ENCODE measurements at regions not wholly inside any gene's neighbourhood (a gene's known extent, or its start where the extent isn't known, plus 50 kb on each side); places are given as distances from the start of the nearest gene placed in this dataset.

- DNase-seq, result no peak
Observed at GRCh38 chr18:78727057-78727739, 252.4 kb upstream of the SALL3 start.

DNA sequence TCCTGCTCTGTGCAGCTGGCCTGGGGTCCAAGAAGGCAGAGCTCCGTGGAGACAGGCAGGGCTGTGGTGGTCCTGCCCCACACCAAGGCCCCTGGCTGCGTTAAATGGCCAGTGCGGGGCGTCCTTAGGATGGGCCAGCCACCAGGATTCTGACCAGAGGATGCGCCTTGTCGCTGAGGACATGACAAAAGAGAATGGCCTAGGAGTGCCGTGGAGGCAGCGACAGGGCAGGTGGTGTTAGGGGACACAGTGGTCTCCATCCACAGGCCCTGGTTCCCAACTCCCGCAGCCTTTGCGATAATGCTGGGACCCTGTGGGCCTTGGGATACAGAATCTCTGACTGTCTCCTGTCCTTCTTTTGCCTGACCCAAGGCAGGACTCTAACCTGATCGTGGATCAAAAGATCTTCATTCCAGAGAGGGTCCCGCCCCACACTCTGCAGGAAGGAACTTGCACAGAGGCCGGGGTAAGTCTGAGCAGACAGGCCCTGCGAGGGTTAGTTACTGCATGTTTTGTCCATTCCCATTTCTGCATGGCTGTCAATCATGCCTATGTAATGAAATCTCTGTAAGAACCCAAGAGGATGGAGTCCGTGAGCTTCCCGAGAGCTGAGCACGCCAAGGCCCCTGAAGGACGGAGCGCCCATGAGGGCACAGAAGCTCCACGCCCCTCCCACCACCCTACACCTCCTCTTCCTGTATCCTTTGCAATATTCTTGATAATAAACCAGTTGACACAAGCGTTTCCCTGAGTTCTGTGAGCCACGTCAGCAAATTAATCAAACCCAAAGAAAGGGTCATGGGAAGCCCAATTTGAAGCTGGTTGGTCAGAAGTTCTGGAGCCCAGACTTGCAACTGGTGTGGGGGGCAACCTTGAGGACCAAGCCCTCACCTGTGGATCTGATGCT lies 251.5 kb upstream of the SALL3 start:
- no peak for DNase-seq

- no peak for DNase-seq
Observed at GRCh38 chr18:78728784-78729467, 250.7 kb upstream of the SALL3 start.

- no peak for DNase-seq
Observed at GRCh38 chr18:78730546-78730945, 249.1 kb upstream of the SALL3 start.

DNA sequence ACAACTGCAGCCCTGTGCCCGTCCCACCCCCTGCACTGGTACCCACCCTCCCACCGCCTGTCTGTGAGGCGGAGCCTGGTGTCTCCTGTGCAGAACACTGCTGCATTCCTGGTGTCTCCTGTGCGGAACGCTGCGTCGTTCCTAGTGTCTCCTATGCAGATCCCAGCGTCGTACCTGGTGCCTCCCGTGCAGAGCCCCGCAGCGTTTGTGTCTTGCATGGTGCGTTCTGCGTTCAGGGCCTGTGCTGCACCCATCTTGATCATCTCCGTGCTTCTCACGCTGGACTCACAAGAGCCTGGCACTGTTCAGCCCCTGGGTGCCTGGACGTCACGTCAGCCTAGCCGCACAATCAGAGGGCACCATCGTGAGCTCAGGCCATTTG lies 248.6 kb upstream of the SALL3 start:
- no peak for DNase-seq

DNA sequence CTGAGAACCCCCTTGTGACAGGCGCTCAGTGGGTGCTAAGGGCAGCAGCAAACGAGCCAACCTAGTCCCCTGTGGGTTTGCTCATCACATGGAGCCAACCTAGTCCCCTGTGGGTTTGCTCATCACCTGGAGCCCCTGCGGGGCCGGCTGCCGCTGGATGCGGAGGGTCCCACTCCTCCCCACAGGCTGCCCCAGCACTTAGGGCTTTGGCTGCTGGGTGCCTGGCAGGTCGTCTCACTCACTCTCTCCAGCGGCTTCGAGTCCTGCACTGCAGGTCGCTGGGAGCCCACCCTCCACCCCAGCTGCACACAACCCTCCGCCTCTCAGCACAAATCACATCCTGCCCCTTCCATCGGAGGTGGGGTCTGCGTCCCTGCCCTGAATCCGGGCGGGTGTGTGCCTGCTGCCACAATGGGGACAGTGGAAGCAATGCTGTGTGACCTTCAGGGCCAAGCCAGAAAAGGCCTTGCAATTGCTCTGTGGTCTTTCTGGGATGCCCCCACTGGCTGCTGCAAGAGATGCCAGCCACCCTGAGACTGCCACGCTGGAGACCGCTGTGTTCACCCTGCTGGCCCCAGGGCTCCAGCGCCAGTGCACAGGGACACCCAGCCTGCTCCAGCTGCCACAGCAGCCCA lies 248.1 kb upstream of the SALL3 start:
- DNase-seq, result no peak

DNA sequence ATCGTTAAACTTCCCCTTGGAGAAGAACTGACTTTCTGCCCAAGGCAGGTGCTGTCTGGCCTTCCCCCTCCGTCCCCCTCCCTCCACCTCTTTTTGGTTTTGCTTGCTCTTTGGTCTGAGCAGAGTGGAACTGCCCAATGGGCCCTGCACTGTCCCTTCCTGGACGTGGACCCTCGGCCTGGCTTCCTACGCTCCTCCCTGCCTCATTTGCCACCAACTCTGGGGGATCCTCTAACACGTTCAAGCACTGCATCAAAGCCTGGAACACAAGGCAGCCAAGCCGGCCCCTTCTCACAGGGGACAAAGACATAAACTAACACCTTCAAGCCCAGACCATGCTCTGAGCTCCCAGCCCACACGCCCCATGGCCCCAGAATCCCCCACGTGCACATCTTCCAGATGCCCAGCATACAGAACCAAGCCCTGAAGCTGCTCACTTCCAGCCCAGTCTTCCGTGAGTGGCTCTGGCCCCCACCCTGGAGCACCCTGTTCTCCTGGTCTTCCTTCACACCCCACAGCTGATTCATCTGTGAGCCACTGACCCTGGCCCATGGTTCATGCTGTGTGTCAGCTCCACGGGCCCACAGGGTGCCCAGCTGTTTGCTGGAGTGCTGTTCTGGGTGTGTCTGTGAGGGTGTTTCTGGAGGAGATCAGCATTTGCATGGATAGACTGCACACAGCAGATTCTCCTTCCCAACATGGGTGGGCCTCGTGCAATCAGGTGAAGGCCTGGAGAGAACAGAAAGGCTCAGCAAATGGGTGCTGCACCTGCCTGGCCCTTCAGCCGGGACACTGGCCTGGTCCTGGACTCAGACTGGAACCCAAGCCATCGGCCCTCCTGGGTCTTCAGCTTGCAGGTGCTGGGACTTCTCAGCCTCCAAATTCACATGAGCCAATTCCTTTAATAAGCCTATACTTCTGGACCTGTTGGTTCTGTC lies 247.1 kb upstream of the SALL3 start:
- DNase-seq, result no peak

DNA sequence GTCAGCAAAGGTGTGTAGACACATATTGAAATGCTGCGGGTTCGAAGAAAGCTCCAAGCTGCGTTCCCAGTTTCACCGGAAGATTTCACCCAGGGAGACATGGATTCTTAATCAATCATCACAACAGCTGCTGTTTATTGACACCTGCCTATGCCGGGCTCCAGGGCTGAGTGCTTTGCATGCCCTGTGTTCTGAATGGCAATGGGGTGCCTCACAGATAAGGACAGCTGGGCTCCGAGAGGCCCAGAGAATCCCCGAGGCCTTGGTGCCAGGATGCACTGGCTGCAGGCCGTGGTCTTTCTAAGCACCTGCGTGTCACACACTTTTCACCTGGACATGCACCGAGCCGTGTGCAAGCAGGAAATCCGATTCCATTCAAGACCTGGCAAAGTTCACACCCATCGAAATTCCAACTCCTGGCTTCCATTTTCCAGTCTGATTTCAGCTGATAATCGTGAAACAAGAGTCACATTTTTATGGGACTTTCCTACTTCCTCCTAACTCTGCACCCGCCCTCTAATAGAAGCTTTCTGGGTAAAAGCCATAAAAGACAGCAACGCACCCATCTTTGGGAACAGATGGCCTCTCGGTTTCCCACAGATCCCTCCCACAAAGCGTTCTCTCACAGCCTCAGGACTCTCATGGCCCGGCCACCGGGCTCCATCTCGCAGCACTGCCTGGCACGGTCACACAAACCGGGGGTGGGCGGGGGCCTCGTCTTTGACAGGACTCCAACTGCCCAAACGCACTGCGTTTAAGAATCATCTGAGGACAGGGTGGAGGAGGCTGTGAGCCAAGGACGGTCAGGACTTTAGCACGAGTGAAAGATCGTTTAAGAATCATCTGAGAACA lies 245.6 kb upstream of the SALL3 start:
- DNase-seq, result no peak

DNA sequence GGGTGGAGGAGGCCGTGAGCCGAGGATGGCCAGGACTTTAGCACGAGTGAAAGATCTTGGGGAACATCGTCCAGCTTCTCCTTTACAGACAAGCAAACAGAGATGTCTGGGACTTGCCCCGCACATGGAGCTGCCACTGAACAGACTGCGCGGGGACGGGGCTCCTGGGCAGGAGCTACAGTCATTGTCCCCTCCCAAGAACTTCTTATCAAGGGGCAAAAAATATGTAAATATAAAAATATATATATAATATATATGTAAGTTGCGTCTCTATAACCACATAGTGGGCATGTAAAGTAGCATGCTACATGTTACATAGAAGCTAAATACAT lies 245.0 kb upstream of the SALL3 start:
- DNase-seq, result no peak

- no peak for DNase-seq
Observed at GRCh38 chr18:78735131-78736014, 244.2 kb upstream of the SALL3 start.

- no peak for DNase-seq
Observed at GRCh38 chr18:78736015-78736690, 243.5 kb upstream of the SALL3 start.

DNA sequence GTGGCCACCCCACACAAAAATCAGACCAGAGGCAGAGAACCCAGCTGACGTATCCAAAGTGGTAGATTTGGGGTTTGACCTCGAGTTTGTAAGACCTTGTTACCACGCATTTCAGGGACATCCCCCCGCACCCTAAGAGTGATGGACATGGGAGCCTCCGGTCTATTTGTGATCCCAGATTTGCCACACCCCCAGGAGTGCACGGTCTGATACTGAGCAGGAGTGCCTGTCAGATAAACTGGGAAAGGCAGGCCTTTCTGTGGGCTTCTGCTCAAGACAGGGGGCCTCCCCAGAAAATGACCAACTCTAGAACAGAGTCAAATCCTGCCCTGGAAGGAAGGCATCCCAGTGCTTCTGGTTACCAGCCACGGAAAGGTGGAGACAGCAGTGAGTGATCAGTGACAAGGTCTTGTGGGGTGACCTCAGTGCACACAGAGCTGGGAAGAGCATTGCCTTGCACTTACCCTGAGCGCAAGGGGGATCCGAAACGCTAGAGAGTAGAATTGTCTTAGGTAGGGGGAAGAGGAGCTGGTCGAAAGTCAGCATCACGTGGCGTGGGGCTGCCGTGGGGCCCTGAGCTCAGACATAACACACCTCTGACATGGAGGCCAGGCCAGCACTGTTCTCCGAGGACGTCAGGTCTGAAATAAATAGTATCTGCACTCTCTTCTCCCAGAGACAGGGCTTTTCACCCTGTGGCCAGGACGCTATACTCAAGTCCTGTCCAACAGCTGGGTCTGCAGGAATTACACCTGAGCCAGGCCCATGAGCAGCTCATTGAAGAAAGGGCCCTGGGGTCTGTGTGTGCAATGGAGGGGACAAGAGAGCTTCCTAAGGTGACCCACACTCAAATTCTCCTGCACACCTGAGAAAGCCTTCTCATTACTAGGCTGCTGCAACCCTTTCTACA lies 242.4 kb upstream of the SALL3 start:
- no peak for DNase-seq

DNA sequence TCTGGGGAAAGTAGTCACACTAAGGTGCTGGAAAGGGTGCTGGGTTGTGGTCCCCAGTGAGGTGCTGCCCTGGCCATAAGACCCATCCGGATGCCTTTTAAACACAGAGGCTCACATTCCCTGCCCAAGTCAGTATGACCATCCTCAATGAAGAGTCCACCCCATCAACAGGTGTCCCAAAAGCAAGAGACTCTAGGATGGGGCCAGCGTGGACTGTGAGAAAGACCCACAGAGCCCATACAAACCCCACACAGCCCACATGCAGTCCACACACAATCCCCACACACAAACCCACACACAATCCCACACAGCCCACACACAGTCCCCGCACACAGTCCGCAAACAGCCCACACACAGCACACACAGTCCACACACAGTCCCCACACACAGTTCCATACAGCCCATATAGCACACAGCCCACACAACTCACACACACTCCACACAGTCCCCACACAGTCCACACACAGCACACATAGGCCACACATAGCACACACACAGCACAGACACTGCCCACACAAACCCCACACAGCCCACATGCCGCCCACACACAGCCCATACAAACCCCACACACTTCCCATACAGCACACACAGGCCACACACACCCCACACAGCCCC lies 241.4 kb upstream of the SALL3 start:
- no peak for DNase-seq

DNA sequence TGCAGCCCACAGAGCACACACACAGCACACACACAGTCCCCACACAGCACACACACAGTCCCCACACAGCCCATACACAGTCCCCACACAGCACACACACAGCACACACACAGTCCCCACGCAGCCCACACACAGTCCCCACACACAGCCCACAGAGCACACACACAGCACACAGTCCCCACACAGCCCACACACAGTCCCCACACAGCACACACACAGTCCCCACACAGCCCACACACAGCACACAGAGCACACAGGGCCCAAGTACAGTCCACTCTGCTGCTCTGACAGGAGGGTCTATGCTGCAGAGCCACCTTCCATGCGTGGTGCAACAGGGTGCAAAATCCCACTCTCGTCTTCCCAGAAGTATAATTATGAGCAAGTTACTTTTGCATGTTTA lies 240.5 kb upstream of the SALL3 start:
- DNase-seq, result no peak

GRCh38 chr18:78739882-78740677 lies 239.5 kb upstream of the SALL3 start:
- no peak for DNase-seq

DNA sequence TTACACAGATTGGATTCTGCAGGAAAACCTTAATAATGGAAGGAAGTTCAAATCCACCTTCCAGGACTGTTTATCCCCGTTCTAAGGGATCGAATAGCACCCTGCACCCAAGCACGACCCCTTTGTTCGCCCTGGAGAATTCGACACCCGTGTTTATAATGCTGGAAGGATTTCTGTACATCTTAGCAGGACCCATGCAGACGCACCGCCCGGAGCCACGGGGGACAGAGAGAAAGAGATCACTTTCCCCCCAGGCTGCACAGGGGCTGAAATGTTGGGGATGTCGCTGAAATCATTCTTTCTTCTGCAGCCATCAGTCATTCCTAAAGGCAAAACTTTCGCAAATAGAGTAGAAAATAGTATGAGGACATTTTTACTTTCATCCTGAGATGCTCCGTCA lies 238.7 kb upstream of the SALL3 start:
- no peak for DNase-seq

Data from NCI-H1436 (cell line).